MCF 10A (cell line): ENCODE measurements at regions not wholly inside any gene's neighbourhood (a gene's known extent, or its start where the extent isn't known, plus 50 kb on each side); places are given as distances from the start of the nearest gene placed in this dataset.

Source experiments
- BruUV-seq: library from RNA; stranded (reverse); fragments of 400-500 nt; replicated peaks from 2 replicates; lab custom pipeline; 2021; lab: Mats Ljungman, UMichigan
- CTCF ChIA-PET: fragments of 300-600 bp; sonication (Branson Sonifier 250); formaldehyde crosslinking; extraction: SDS; loops from one replicate; lab custom pipeline; 2021; ENCODE audit warnings: antibody characterized with exemption, inconsistent platforms; lab: Yijun Ruan, JAX
- POLR2A ChIA-PET: fragments of 300-600, 350-650 bp; sonication (Branson Sonifier 250); formaldehyde crosslinking; extraction: SDS; loops from one replicate; lab custom pipeline; 2020; ENCODE audit warnings: antibody characterized with exemption, inconsistent platforms; lab: Yijun Ruan, JAX
- DNase-seq: peaks from one replicate; pipeline ENCODE4 v3.0.0-alpha.2; 2018; ENCODE audit not compliant: unreplicated experiment
- H3K27ac Mint-ChIP-seq: one replicate; pipeline ENCODE4 v1.8.0; 2022; ENCODE audit warnings: mild to moderate bottlenecking, low read depth, mixed read lengths; ENCODE audit not compliant: unreplicated experiment
- H3K27me3 Mint-ChIP-seq: one replicate; pipeline ENCODE4 v1.8.0; 2022; ENCODE audit warnings: mixed read lengths; ENCODE audit not compliant: insufficient read depth, unreplicated experiment
- H3K36me3 Mint-ChIP-seq: one replicate; pipeline ENCODE4 v1.8.0; 2022; ENCODE audit warnings: mild to moderate bottlenecking, moderate library complexity, mixed read lengths; ENCODE audit not compliant: insufficient read depth, unreplicated experiment
- H3K4me1 Mint-ChIP-seq: one replicate; pipeline ENCODE4 v1.8.0; 2022; ENCODE audit warnings: mixed read lengths; ENCODE audit not compliant: insufficient read depth, unreplicated experiment
- H3K4me3 Mint-ChIP-seq: one replicate; pipeline ENCODE4 v1.8.0; 2022; ENCODE audit warnings: mild to moderate bottlenecking, moderate library complexity, mixed read lengths; ENCODE audit not compliant: unreplicated experiment
- H3K9me3 Mint-ChIP-seq: one replicate; pipeline ENCODE4 v1.8.0; 2022; ENCODE audit warnings: mixed read lengths; ENCODE audit not compliant: unreplicated experiment
- intact Hi-C: fragments of 100-400 bp; cut with micrococcal nuclease; formaldehyde crosslinking; loops from 2 replicates; pipeline ENCODE4 v1.14.1; 2022
- TF ChIP-seq, protein P1 (sequence below): fragments of 200-600 bp; IDR thresholded peaks from one replicate; pipeline ENCODE4 v1.8.0; 2022; ENCODE audit warnings: antibody characterized with exemption, mild to moderate bottlenecking; ENCODE audit not compliant: unreplicated experiment

DNA sequence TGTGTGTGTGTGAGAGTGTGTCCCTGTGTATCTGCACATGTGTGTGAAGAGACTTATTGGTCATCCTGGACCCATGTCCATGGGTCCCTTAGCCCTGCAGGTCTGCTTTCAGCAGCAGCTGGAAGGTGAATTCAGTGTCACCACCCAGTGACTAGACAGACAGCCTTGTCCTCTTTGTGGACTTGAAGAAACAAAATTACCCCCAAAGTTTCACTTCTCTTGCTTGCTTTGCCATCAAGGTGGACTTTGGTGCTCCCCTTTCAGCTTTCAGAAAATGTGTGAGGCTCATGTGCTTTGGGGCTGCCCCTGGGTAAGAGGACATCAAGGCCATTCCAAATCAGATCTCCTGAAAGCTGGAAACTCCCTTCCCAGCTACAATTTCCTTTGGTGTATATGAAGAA is 1063.8 kb downstream of the BCL11B start:
- H3K27ac Mint-ChIP-seq, result no peak overlapping the region
- no peak overlapping the region for H3K4me3 Mint-ChIP-seq
- no peaks in the 10 kb centered on the region for H3K9me3 Mint-ChIP-seq
- no peaks in the 10 kb centered on the region for H3K4me1 Mint-ChIP-seq
- BruUV-seq, result no TSS peak
- TF ChIP-seq, protein P1, sequence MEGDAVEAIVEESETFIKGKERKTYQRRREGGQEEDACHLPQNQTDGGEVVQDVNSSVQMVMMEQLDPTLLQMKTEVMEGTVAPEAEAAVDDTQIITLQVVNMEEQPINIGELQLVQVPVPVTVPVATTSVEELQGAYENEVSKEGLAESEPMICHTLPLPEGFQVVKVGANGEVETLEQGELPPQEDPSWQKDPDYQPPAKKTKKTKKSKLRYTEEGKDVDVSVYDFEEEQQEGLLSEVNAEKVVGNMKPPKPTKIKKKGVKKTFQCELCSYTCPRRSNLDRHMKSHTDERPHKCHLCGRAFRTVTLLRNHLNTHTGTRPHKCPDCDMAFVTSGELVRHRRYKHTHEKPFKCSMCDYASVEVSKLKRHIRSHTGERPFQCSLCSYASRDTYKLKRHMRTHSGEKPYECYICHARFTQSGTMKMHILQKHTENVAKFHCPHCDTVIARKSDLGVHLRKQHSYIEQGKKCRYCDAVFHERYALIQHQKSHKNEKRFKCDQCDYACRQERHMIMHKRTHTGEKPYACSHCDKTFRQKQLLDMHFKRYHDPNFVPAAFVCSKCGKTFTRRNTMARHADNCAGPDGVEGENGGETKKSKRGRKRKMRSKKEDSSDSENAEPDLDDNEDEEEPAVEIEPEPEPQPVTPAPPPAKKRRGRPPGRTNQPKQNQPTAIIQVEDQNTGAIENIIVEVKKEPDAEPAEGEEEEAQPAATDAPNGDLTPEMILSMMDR, result no peak
- no peaks in the 10 kb centered on the region for H3K36me3 Mint-ChIP-seq
- intact Hi-C loops, result no loop called here
- ChIA-PET CTCF (interaction anchor here (0.7 kb wide), 1 partner anchor 988 kb away, joined by 3 read pairs; no protein-coding TSS in a partner anchor), POLR2A (no interaction called here)
- H3K27me3 Mint-ChIP-seq, result no peaks in the 10 kb centered on the region
- no peak for DNase-seq

DNA sequence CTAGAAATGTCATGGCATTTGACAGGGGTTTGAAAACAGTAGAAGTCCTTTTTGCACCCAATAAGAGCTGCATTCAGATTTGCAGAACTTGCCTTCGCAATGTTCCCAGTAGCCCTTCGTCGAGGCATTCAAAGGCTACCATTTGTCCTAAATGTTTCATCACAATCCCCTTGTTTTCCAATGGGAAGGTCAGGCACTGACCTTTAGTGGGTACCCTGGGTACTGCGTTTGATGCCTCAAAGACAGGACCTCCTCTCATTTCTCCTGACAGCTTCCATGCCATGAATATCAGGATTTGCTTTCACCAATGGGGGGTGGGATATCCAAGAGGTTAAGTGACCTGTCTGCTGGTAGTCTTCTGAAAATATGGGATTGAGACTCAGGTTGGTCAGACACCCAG is 1063.1 kb downstream of the BCL11B start:
- no peaks in the 10 kb centered on the region for H3K27me3 Mint-ChIP-seq
- ChIA-PET CTCF (no interaction called here), POLR2A (no interaction called here)
- DNase-seq, result no peak
- TF ChIP-seq, protein P1, result no peak
- intact Hi-C loops, result no loop called here
- no peaks in the 10 kb centered on the region for H3K9me3 Mint-ChIP-seq
- BruUV-seq, result no TSS peak
- H3K36me3 Mint-ChIP-seq, result no peaks in the 10 kb centered on the region
- H3K27ac Mint-ChIP-seq, result no peak overlapping the region
- H3K4me3 Mint-ChIP-seq, result no peak overlapping the region
- no peaks in the 10 kb centered on the region for H3K4me1 Mint-ChIP-seq

DNA sequence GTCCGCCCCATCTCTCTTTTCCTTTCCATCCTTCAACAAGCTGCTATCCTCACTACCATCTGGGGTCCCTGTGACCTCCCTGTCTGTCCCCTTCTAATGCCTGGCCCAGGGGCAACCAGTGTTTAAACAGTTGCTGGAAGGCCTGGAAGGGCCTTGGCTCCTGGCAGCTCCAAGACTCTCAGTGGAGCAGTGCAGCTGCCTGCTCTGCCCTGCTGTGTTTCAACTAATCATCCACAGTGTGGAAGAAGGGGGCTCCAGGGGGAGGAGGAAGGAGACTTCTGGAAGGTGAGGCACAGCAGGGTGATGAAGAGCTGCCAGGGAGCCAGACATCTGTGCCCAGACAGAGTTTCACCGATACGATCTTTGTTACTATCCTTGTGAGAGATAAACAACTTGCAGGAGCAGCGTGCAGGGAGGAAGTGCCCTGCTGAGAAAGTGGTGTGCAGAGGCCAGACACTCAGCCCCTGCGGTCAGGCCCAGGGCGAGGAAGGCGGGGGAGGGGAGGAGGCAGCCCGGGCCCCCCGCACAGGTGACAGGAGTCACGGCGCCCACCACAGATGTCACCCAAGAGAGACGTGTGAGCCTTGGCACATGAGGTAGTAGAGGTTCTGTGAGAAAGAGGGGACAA is 1061.8 kb downstream of the BCL11B start:
- no peaks in the 10 kb centered on the region for H3K4me1 Mint-ChIP-seq
- no peaks in the 10 kb centered on the region for H3K27me3 Mint-ChIP-seq
- TF ChIP-seq, protein P1, result no peak
- H3K9me3 Mint-ChIP-seq, result no peaks in the 10 kb centered on the region
- BruUV-seq, result no TSS peak
- CTCF ChIA-PET, result interaction anchor here (0.6 to 0.7 kb wide), 2 partner anchors 11 to 28 kb away, joined by 3 to 6 read pairs; no protein-coding TSS in a partner anchor
- intact Hi-C loops, result no loop called here
- H3K4me3 Mint-ChIP-seq, result no peak overlapping the region
- POLR2A ChIA-PET, result no interaction called here
- no peaks in the 10 kb centered on the region for H3K36me3 Mint-ChIP-seq
- DNase-seq, result no peak
- no peak overlapping the region for H3K27ac Mint-ChIP-seq

DNA sequence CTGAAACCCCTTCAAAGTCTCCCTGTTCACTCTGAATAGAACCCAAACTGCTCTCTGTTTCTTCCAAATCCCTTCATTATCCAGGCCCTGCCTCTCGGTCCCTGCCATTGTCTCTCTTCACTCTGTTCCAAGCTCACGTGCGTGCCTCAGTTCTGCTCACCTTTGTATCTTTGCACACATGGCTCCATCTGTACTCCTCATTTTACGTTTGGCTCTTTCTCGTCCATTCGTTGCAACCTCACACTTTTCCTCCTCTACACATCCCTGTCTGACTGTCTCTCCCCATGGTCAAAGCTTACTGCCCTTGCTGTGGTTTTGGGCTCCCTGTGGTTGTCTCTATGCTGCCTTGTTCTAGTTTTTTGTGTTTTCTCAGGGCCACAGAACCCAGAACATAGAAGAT is 1054.5 kb downstream of the BCL11B start:
- Mint-ChIP-seq H3K36me3 (no peaks in the 10 kb centered on the region), H3K4me1 (no peaks in the 10 kb centered on the region), H3K9me3 (no peaks in the 10 kb centered on the region), H3K4me3 (no peak overlapping the region), H3K27ac (no peak overlapping the region), H3K27me3 (no peaks in the 10 kb centered on the region)
- ChIA-PET POLR2A (no interaction called here), CTCF (no interaction called here)
- TF ChIP-seq, protein P1, result no peak
- DNase-seq, result no peak
- intact Hi-C loops, result no loop called here
- no TSS peak for BruUV-seq
